ENCODE measurements at regions not wholly inside any gene's neighbourhood (a gene's known extent, or its start where the extent isn't known, plus 50 kb on each side); places are given as distances from the start of the nearest gene placed in this dataset.

- TF ChIP-seq POLR2AphosphoS5 (IDR thresholded peaks at IDR 0.05; ENCODE audit: low read depth) (no peak), CTCF (IDR thresholded peaks at IDR 0.05; ENCODE audit: insufficient read depth, low read length) (no peak)
Measured at GRCh38 chr6:146916435-146917025, 287.7 kb upstream of the STXBP5 start.
